Naive thymus-derived CD4-positive, alpha-beta T cell (primary cell): ENCODE measurements at regions not wholly inside any gene's neighbourhood (a gene's known extent, or its start where the extent isn't known, plus 50 kb on each side); places are given as distances from the start of the nearest gene placed in this dataset.

Experiments used
- ATAC-seq: fragments of 150-1000 bp; cut with Tn5 transposase; 2 replicates; pipeline ENCODE4 v1.10.0; 2021; ENCODE audit warnings: mild to moderate bottlenecking, moderate library complexity
- CTCF ChIA-PET: fragments of 350-600 bp; sonication (Branson Sonifier 250); formaldehyde crosslinking; loops from one replicate; lab custom pipeline; 2021; ENCODE audit warnings: antibody characterized with exemption; lab: Charles Lee
- POLR2A ChIA-PET: fragments of 350-600 bp; sonication (Branson Sonifier 250); formaldehyde crosslinking; loops from one replicate; lab custom pipeline; 2021; ENCODE audit warnings: antibody characterized with exemption, inconsistent platforms; lab: Charles Lee
- DNase-seq, 9 donors: peaks; one replicate each; pipeline versions ENCODE4 v3.0.0 to v3.0.0-alpha.2; 2020 to 2022; ENCODE audit warnings: mixed read lengths in 1 of 9
- H3K27ac ChIP-seq: one replicate; pipeline ENCODE4 v1.7.0; 2013; ENCODE audit warnings: mild to moderate bottlenecking, low read depth, low read length, moderate library complexity
- H3K27me3 ChIP-seq, 2 donors: one replicate each; pipeline ENCODE4 v1.7.0; 2013; ENCODE audit warnings: low read length in 2 of 2, mild to moderate bottlenecking in 2 of 2, moderate library complexity in 2 of 2; ENCODE audit not compliant: control insufficient read depth in 2 of 2, insufficient read depth in 2 of 2
- H3K36me3 ChIP-seq, 3 experiments: 1 replicate in 2 of 3; 2 replicates in 1 of 3; pipeline ENCODE4 v1.7.0; 2013; ENCODE audit warnings: low read length in 3 of 3, mild to moderate bottlenecking in 3 of 3, moderate library complexity in 1 of 3; ENCODE audit not compliant: insufficient read depth in 3 of 3, control insufficient read depth in 2 of 3
- H3K4me1 ChIP-seq, 2 donors: one replicate each; pipeline ENCODE4 v1.7.0; 2013; ENCODE audit warnings: low read length in 2 of 2, mild to moderate bottlenecking in 2 of 2, moderate library complexity in 1 of 2; ENCODE audit not compliant: control insufficient read depth in 2 of 2, insufficient read depth in 2 of 2
- H3K4me3 ChIP-seq: 2 replicates; pipeline ENCODE4 v1.7.0; 2013; ENCODE audit warnings: mild to moderate bottlenecking, low read length
- H3K9me3 ChIP-seq, 3 experiments: 1 replicate in 2 of 3; 2 replicates in 1 of 3; pipeline ENCODE4 v1.7.0; 2013; ENCODE audit warnings: low read length in 3 of 3; ENCODE audit not compliant: control insufficient read depth in 2 of 3
- H3K27ac Mint-ChIP-seq, 9 donors: one replicate each; pipeline ENCODE4 v1.8.0; 2020 to 2022; ENCODE audit warnings: mixed read lengths in 9 of 9, mild to moderate bottlenecking in 8 of 9, moderate library complexity in 5 of 9, inconsistent platforms in 2 of 9
- H3K27me3 Mint-ChIP-seq, 5 donors: one replicate each; pipeline ENCODE4 v1.8.0; 2021 to 2022; ENCODE audit warnings: mixed read lengths in 5 of 5, mild to moderate bottlenecking in 1 of 5
- H3K36me3 Mint-ChIP-seq, 5 donors: one replicate each; pipeline ENCODE4 v1.8.0; 2020 to 2022; ENCODE audit warnings: mixed read lengths in 5 of 5, mild to moderate bottlenecking in 3 of 5, inconsistent platforms in 1 of 5
- H3K4me1 Mint-ChIP-seq, 7 donors: one replicate each; pipeline ENCODE4 v1.8.0; 2020 to 2022; ENCODE audit warnings: mixed read lengths in 7 of 7, mild to moderate bottlenecking in 3 of 7, inconsistent platforms in 1 of 7
- H3K4me3 Mint-ChIP-seq, 10 donors: one replicate each; pipeline ENCODE4 v1.8.0; 2020 to 2022; ENCODE audit warnings: mild to moderate bottlenecking in 10 of 10, mixed read lengths in 10 of 10, moderate library complexity in 6 of 10, inconsistent platforms in 2 of 10
- H3K9me3 Mint-ChIP-seq, 11 donors: one replicate each; pipeline ENCODE4 v1.8.0; 2020 to 2022; ENCODE audit warnings: mixed read lengths in 11 of 11, mild to moderate bottlenecking in 4 of 11, inconsistent platforms in 1 of 11, moderate library complexity in 1 of 11
- intact Hi-C, 2 donors: fragments of 100-400 bp; cut with micrococcal nuclease; formaldehyde crosslinking; loops; one replicate each; pipeline ENCODE4 v1.15.1; 2023

DNA sequence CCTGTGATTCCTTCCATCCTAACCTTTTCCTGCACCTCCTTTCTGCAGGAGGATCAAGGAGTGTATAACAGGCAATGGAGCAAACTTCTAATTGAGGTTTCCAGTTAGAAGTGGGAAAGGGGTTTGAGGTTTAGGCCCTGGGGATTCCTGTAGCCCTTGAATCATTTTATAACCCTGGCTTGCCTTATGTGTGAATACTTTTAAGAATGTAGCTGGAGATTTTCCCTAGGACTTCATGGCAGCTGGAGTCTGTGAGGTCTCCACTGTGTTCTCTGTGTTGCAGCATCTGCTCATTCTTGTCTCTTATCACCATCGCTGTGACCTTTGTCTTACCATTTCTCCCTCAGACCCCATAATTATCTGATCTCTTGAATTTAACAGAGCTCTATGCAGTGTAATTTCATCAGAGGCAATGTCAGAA lies 370.2 kb upstream of the SLC14A2 start:
- no peaks in the 10 kb centered on the region for H3K36me3 ChIP-seq
- Mint-ChIP-seq H3K4me3 (no peak overlapping the region), H3K27ac (no peak overlapping the region), H3K4me1 (no peaks in the 10 kb centered on the region), H3K36me3 (no peaks in the 10 kb centered on the region), H3K27me3 (peaks cover 0 to 8% (median 3%) of the 10 kb centered on the region in 5 donors), H3K9me3 (peaks cover 0 to 2% (median 0%) of the 10 kb centered on the region in 11 donors)
- H3K27me3 ChIP-seq, result no peaks in the 10 kb centered on the region
- no peak for DNase-seq
- no peak overlapping the region for H3K4me3 ChIP-seq
- no peak overlapping the region for H3K27ac ChIP-seq
- ATAC-seq, result no peak
- CTCF ChIA-PET, result no interaction called here
- H3K4me1 ChIP-seq, result no peaks in the 10 kb centered on the region
- POLR2A ChIA-PET, result no interaction called here
- intact Hi-C loops, result no loop called here
- H3K9me3 ChIP-seq, result no peaks in the 10 kb centered on the region

DNA sequence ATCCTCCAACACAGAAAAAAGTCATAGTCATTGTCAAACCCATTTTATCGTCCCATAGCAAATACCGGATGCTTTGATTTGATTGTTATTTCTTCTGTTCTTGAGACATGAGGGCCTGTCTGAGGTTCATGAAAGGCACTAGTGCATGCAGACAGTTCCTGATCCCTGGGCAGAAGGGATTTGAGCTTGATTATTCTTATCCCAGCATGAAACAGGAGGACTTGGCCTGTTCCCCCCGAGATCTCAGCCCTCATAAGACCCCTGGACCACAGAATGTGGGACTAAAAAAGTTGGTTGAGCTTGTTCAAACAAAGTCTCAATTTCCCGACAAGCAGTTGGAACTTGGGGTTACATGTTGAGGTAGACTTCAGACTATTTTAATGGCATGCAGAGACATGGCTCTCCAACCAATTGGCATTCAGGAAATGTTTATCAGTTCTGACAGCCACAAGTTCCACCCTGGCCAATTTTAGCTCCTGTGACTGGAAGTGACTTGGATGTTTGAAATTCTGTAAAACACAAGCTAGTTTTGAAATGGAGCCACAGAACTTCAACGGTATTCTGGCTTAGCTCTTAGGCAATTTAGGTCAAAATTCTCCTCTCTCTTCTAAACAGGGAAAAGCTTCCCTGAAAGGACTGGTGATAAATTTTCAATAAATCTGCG lies 366.9 kb upstream of the SLC14A2 start:
- CTCF ChIA-PET, result no interaction called here
- intact Hi-C loops, result no loop called here

DNA sequence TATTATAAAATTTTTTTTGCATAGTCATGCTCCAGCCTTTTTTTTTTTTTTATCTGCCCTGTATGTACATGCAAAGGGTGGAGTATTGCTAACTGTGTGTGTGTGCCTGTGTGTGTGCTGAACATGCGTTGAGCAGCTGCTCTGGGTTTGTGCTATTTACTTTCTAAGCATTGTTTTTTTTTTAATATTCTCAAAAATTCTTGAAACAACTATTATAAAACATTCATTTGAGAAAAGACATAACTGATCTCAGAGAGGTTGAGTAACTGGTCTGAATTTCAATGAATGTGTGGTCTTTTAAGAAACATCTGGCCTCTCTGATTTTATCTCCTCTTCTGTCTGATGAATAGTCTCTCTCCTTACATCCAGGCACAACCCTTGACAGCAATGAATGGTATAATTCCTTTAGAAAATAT lies 366.0 kb upstream of the SLC14A2 start:
- Histone ChIP-seq H3K27me3 (no peaks in the 10 kb centered on the region), H3K9me3 (no peaks in the 10 kb centered on the region), H3K36me3 (no peaks in the 10 kb centered on the region), H3K4me3 (no peak overlapping the region), H3K4me1 (no peaks in the 10 kb centered on the region), H3K27ac (no peak overlapping the region)
- Mint-ChIP-seq H3K27ac (no peak overlapping the region), H3K4me3 (no peak overlapping the region), H3K27me3 (peaks cover 0 to 5% (median 3%) of the 10 kb centered on the region in 5 donors), H3K9me3 (peaks cover 0 to 3% (median 0%) of the 10 kb centered on the region in 11 donors), H3K4me1 (peaks cover 0 to 3% (median 0%) of the 10 kb centered on the region in 7 donors), H3K36me3 (no peaks in the 10 kb centered on the region)
- intact Hi-C loops, result no loop called here
- DNase-seq (no peak), ATAC-seq (no peak)
- ChIA-PET CTCF (no interaction called here), POLR2A (no interaction called here)

More for the DNA sequence above, 366.9 kb upstream of the SLC14A2 start:
- H3K4me1 Mint-ChIP-seq, result peaks cover 0 to 3% (median 0%) of the 10 kb centered on the region in 7 donors
- Histone ChIP-seq H3K27ac (no peak overlapping the region), H3K4me3 (no peak overlapping the region), H3K4me1 (no peaks in the 10 kb centered on the region), H3K36me3 (no peaks in the 10 kb centered on the region), H3K9me3 (no peaks in the 10 kb centered on the region), H3K27me3 (no peaks in the 10 kb centered on the region)
- peaks cover 0 to 5% (median 3%) of the 10 kb centered on the region in 5 donors for H3K27me3 Mint-ChIP-seq
- no peaks in the 10 kb centered on the region for H3K36me3 Mint-ChIP-seq
- POLR2A ChIA-PET, result no interaction called here
- no peak for ATAC-seq
- peaks cover 0 to 3% (median 0%) of the 10 kb centered on the region in 11 donors for H3K9me3 Mint-ChIP-seq
- no peak overlapping the region for H3K27ac Mint-ChIP-seq
- no peak overlapping the region for H3K4me3 Mint-ChIP-seq
- no peak for DNase-seq

DNA sequence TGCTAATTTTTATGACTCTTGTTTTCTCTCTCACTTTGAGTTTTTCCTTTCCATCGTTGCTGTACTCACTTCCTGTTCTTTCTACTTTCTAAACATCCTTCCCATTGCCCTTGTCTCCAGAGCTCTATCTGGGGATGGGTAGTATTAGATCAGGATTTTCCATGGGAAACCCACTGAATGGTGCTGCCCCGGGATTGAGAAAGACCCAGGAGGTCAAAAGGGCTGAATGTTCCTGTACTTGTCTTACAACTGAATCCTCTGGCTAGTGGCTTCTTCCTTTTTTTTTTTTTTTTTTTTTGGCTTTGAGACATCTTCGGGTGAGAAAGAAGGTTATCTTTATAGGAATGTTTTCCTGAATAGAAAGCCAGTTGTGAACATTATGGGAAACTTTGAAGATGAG lies 364.8 kb upstream of the SLC14A2 start:
- Histone ChIP-seq H3K27me3 (no peaks in the 10 kb centered on the region), H3K36me3 (no peaks in the 10 kb centered on the region), H3K9me3 (no peaks in the 10 kb centered on the region), H3K27ac (no peak overlapping the region), H3K4me1 (no peaks in the 10 kb centered on the region), H3K4me3 (no peak overlapping the region)
- POLR2A ChIA-PET, result no interaction called here
- CTCF ChIA-PET, result no interaction called here
- H3K9me3 Mint-ChIP-seq, result peaks cover 0 to 3% (median 0%) of the 10 kb centered on the region in 11 donors
- no peaks in the 10 kb centered on the region for H3K36me3 Mint-ChIP-seq
- peaks cover 0 to 7% (median 5%) of the 10 kb centered on the region in 5 donors for H3K27me3 Mint-ChIP-seq
- peaks cover 0 to 3% (median 0%) of the 10 kb centered on the region in 7 donors for H3K4me1 Mint-ChIP-seq
- H3K27ac Mint-ChIP-seq, result no peak overlapping the region
- ATAC-seq (no peak), DNase-seq (no peak)
- no peak overlapping the region for H3K4me3 Mint-ChIP-seq
- intact Hi-C loops, result no loop called here

DNA sequence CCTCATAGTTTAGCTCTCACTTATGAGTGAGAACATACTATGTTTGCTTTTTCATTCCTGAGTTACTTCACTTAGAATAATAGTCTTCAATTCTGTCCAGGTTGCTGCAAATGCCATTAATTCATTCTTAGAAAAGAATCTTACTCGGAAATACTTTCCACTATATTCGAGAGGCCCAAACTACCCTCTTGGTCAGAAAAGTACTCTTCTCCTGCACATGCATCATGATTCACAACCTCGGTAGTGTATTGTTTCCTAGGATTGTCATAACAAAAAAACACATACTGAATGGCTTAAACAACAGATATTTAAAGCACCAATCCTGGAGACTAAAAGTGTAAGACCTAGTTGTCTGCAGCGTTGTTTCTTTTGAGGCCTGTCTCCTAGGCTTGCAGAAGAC lies 364.0 kb upstream of the SLC14A2 start:
- no peak overlapping the region for H3K27ac Mint-ChIP-seq
- Histone ChIP-seq H3K4me1 (no peaks in the 10 kb centered on the region), H3K27me3 (no peaks in the 10 kb centered on the region), H3K36me3 (no peaks in the 10 kb centered on the region), H3K27ac (no peak overlapping the region), H3K9me3 (no peaks in the 10 kb centered on the region), H3K4me3 (no peak overlapping the region)
- H3K9me3 Mint-ChIP-seq, result peaks cover 0 to 3% (median 0%) of the 10 kb centered on the region in 11 donors
- ATAC-seq, result no peak
- no peak overlapping the region for H3K4me3 Mint-ChIP-seq
- H3K36me3 Mint-ChIP-seq, result no peaks in the 10 kb centered on the region
- peaks cover 0 to 7% (median 5%) of the 10 kb centered on the region in 5 donors for H3K27me3 Mint-ChIP-seq
- DNase-seq, result no peak
- ChIA-PET CTCF (no interaction called here), POLR2A (no interaction called here)
- H3K4me1 Mint-ChIP-seq, result peaks cover 0 to 3% (median 0%) of the 10 kb centered on the region in 7 donors
- intact Hi-C loops, result no loop called here

DNA sequence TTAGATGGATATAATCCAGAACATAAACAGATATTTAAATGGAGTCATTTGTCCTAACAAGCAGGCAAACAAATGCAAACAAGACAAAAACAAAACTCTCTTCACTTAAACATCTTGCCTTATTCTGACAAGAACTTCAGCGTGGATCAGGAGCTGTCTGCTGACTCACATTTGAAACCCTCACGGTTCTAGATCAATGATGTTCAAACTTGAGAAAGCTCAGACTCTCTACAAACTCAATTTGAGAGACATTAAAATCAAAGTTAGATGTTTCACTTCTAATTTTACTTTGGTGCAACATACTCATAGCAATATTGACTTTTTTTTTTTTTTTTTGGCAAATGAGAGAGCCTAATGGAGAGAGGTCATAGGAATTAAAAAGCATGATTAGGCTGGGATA lies 362.8 kb upstream of the SLC14A2 start:
- no peaks in the 10 kb centered on the region for H3K4me1 ChIP-seq
- intact Hi-C loops, result no loop called here
- POLR2A ChIA-PET, result interaction anchor here (0.5 kb wide), 1 partner anchor 553 kb away, joined by 3 read pairs; no protein-coding TSS in a partner anchor
- H3K36me3 ChIP-seq, result no peaks in the 10 kb centered on the region
- Mint-ChIP-seq H3K4me3 (no peak overlapping the region), H3K9me3 (peaks cover 0 to 3% (median 0%) of the 10 kb centered on the region in 11 donors), H3K27me3 (peaks cover 0 to 7% (median 5%) of the 10 kb centered on the region in 5 donors), H3K36me3 (no peaks in the 10 kb centered on the region), H3K4me1 (peaks cover 0 to 3% (median 0%) of the 10 kb centered on the region in 7 donors), H3K27ac (no peak overlapping the region)
- H3K27me3 ChIP-seq, result no peaks in the 10 kb centered on the region
- CTCF ChIA-PET, result no interaction called here
- ATAC-seq (no peak), DNase-seq (no peak)
- no peak overlapping the region for H3K27ac ChIP-seq
- no peak overlapping the region for H3K4me3 ChIP-seq
- H3K9me3 ChIP-seq, result no peaks in the 10 kb centered on the region

DNA sequence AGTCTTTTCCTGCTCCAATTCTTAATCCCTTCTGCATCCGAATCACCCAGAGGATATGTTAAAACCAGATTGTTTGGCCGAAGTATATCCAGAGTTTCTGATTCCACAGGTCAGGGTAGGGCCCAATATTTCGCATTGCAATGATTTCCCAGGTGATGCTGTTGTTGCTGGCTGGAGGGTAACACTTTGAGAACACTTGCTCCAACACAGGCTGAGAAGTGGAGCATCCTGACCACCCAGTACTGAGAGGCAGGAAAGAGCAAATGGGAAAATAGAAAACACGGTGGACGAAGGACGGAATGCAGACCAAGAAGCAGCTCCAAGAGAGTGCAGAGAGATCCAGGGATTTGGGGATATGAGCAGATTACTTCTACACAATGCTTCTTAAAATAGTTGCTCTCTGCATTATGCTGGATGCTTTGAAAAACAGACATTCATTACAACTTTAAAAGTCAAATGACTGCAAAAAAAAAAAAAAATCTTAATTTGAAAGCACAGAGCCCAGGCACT lies 362.2 kb upstream of the SLC14A2 start:
- Histone ChIP-seq H3K27ac (no peak overlapping the region), H3K4me1 (no peaks in the 10 kb centered on the region), H3K36me3 (no peaks in the 10 kb centered on the region), H3K9me3 (no peaks in the 10 kb centered on the region), H3K4me3 (no peak overlapping the region), H3K27me3 (no peaks in the 10 kb centered on the region)
- Mint-ChIP-seq H3K9me3 (peaks cover 0 to 3% (median 0%) of the 10 kb centered on the region in 11 donors), H3K4me1 (peaks cover 0 to 3% (median 0%) of the 10 kb centered on the region in 7 donors), H3K27ac (no peak overlapping the region), H3K27me3 (peaks cover 0 to 7% (median 5%) of the 10 kb centered on the region in 5 donors), H3K4me3 (no peak overlapping the region), H3K36me3 (no peaks in the 10 kb centered on the region)
- ChIA-PET CTCF (no interaction called here), POLR2A (interaction anchor here (0.5 kb wide), 1 partner anchor 552 kb away, joined by 3 read pairs; no protein-coding TSS in a partner anchor)
- DNase-seq (no peak), ATAC-seq (no peak)
- intact Hi-C loops, result no loop called here
